Activated T-helper 2 cell treated with anti-CD3 and anti-CD28 coated beads, Interferon-gamma antibody, Interleukin-2, Interleukin-4, amounts not matched to agents 10 μg/mL and 5 μg/mL and 100 μg/mL, durations not matched to agents 14 hours and 24 hours and 36 hours (primary cell): ENCODE measurements at regions not wholly inside any gene's neighbourhood (a gene's known extent, or its start where the extent isn't known, plus 50 kb on each side); places are given as distances from the start of the nearest gene placed in this dataset.
A peak's percentile ranks its signal among the peaks of the same experiment; 100 is the strongest.
"Not testable (repeated sequence)": the region's sequence is repeated elsewhere in the genome, so short reads cannot be mapped to it uniquely, and the experiment has no call there.

Source experiments
- DNase-seq: peaks from one replicate; pipeline ENCODE4 v3.0.0; 2021; ENCODE audit warnings: low spot score
- H3K27ac Mint-ChIP-seq: one replicate; pipeline ENCODE4 v1.8.0; 2021; ENCODE audit warnings: mixed read lengths
- H3K27me3 Mint-ChIP-seq: one replicate; pipeline ENCODE4 v1.8.0; 2021; ENCODE audit warnings: low read depth, mixed read lengths
- H3K36me3 Mint-ChIP-seq: one replicate; pipeline ENCODE4 v1.8.0; 2021; ENCODE audit warnings: low read depth, mixed read lengths
- H3K4me1 Mint-ChIP-seq: one replicate; pipeline ENCODE4 v1.8.0; 2021; ENCODE audit warnings: low read depth, mixed read lengths
- H3K4me3 Mint-ChIP-seq: one replicate; pipeline ENCODE4 v1.8.0; 2021; ENCODE audit warnings: low read depth, mild to moderate bottlenecking, moderate library complexity, mixed read lengths
- H3K9me3 Mint-ChIP-seq: one replicate; pipeline ENCODE4 v1.8.0; 2021; ENCODE audit warnings: mixed read lengths
- intact Hi-C: fragments of 100-400 bp; cut with micrococcal nuclease; formaldehyde crosslinking; loops from one replicate; pipeline ENCODE4 v1.15.1; 2023

- H3K4me3 Mint-ChIP-seq, result no peak overlapping the region
- DNase-seq, result no peak
- no peak overlapping the region for H3K27ac Mint-ChIP-seq
- H3K4me1 Mint-ChIP-seq, result no peaks in the 10 kb centered on the region
- H3K36me3 Mint-ChIP-seq, result no peaks in the 10 kb centered on the region
- no peaks in the 10 kb centered on the region for H3K27me3 Mint-ChIP-seq
- H3K9me3 Mint-ChIP-seq, result no peaks in the 10 kb centered on the region
- intact Hi-C loops, result no loop called here
These were observed 525.5 kb upstream of the AMELY start for GRCh38 chrY:7437086-7437485.

- H3K36me3 Mint-ChIP-seq, result no peaks in the 10 kb centered on the region
- no peak for DNase-seq
- no peak overlapping the region for H3K27ac Mint-ChIP-seq
- no peaks in the 10 kb centered on the region for H3K9me3 Mint-ChIP-seq
- H3K4me1 Mint-ChIP-seq, result no peaks in the 10 kb centered on the region
- H3K27me3 Mint-ChIP-seq, result no peaks in the 10 kb centered on the region
- H3K4me3 Mint-ChIP-seq, result no peak overlapping the region
- intact Hi-C loops, result no loop called here
These were observed 522.6 kb upstream of the AMELY start for GRCh38 chrY:7433817-7434809.

DNA sequence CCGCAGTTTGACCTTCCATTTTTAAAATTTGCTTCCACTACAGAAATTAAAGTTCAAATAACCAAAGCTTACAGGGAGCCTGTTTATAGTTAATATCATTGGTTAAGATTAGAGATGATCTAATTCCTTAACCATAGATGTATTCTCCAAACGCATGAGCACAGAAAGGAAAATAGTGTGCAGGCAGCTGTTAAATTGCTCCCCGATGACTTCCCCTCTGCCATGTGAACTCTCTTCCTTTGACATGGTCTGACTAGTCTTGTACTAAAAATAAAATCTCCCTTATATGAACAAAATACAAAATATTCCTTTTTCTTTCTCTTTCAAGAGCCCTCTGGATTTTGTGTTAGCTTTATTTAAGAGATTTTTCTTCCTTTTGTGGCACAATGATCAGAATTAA is 507.6 kb upstream of the AMELY start:
- H3K9me3 Mint-ChIP-seq, result no peaks in the 10 kb centered on the region
- H3K36me3 Mint-ChIP-seq, result no peaks in the 10 kb centered on the region
- no peaks in the 10 kb centered on the region for H3K4me1 Mint-ChIP-seq
- intact Hi-C loops, result no loop called here
- no peak for DNase-seq
- H3K4me3 Mint-ChIP-seq, result no peak overlapping the region
- H3K27me3 Mint-ChIP-seq, result no peaks in the 10 kb centered on the region
- no peak overlapping the region for H3K27ac Mint-ChIP-seq

DNA sequence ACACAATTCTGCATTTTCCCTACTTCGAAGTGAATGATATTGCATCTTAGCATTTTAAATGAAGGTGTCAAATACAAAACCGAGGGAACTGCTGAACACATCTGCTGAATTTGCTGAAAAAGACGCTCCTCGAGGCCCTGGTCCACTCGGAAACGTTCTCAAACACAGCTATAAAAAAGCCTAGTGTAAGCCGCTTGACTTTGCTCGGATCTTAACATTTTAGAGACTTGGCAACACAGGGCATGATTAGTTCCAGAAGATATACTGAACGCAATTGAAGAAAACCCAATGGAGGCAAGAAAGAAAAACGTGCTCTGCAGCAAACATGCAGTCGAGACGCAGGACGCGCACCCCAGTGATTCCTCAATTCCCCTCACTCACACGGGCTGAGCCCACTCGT is 506.4 kb upstream of the AMELY start:
- Mint-ChIP-seq H3K36me3 (no peaks in the 10 kb centered on the region), H3K4me3 (no peak overlapping the region), H3K4me1 (no peaks in the 10 kb centered on the region), H3K27ac (no peak overlapping the region), H3K27me3 (no peaks in the 10 kb centered on the region), H3K9me3 (no peaks in the 10 kb centered on the region)
- intact Hi-C loops, result no loop called here
- no peak for DNase-seq

DNA sequence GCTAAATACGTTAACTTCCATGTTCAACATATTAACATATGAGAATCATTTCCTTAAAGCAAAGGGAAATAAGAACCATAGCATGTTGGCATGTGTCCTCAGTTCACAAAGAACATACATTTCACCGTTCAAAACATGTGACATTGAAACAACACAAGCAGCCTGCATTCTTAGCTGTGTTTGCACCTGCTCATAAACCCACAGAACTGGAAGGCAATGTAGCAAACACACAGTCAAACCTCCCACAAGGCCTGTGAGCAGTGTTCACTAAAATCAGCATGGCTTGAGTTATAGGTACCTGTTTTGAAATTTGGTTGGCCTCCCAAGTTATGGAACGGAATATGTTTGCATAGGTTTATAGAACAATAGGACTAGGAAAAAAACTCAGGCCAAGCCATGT is 504.9 kb upstream of the AMELY start:
- intact Hi-C loops, result no loop called here
- no peaks in the 10 kb centered on the region for H3K9me3 Mint-ChIP-seq
- no peaks in the 10 kb centered on the region for H3K4me1 Mint-ChIP-seq
- no peak overlapping the region for H3K4me3 Mint-ChIP-seq
- no peak overlapping the region for H3K27ac Mint-ChIP-seq
- H3K27me3 Mint-ChIP-seq, result no peaks in the 10 kb centered on the region
- H3K36me3 Mint-ChIP-seq, result no peaks in the 10 kb centered on the region
- no peak for DNase-seq

DNA sequence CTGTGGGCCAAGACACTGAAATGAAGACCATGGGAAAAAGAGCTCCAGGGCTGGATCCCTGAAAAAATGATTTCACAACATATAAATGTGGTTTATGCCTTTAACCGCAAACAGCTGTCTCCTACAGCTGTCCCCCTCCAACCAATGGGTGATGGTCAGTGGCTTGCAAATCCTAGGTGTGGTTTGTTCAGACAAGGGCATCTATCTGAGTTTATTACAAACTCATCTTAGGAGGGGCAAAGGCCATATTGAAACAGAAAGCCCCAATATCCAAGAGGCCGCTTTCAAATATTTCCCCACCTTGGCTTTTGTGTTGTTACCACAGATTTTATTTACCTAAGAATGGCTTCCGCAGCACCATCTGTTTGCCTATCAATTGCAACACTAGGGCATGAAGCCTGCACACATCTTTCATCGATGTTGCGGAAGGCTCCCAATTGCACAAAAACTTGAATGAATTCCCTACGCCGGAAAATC is 503.6 kb upstream of the AMELY start:
- no peaks in the 10 kb centered on the region for H3K36me3 Mint-ChIP-seq
- no peaks in the 10 kb centered on the region for H3K4me1 Mint-ChIP-seq
- DNase-seq, result no peak
- H3K4me3 Mint-ChIP-seq, result no peak overlapping the region
- intact Hi-C loops, result no loop called here
- H3K9me3 Mint-ChIP-seq, result no peaks in the 10 kb centered on the region
- no peaks in the 10 kb centered on the region for H3K27me3 Mint-ChIP-seq
- H3K27ac Mint-ChIP-seq, result no peak overlapping the region

DNA sequence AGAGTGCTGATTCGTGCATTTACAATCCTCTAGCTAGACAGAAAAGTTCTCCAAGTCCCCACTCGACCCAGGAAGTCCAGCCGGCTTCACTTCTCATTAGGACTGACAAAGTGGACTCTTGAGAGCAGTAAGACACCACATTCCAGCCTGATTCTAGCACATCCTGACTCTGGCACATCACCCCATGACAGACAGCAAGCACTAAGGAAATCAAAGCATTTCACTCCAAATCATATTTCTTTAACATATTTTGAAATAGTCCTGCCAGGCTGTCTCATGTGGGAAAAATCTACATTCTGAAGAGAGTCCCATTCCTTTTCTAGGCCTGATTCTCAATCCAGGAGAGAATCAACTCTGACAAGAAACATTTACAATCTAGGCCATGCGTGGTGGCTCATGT is 478.5 kb upstream of the AMELY start:
- intact Hi-C loops, result no loop called here
- Mint-ChIP-seq H3K27me3 (no peaks in the 10 kb centered on the region), H3K36me3 (peaks cover 50% of the 10 kb centered on the region), H3K4me1 (no peaks in the 10 kb centered on the region), H3K4me3 (no peak overlapping the region), H3K27ac (no peak overlapping the region), H3K9me3 (peaks cover 38% of the 10 kb centered on the region)
- no peak for DNase-seq

DNA sequence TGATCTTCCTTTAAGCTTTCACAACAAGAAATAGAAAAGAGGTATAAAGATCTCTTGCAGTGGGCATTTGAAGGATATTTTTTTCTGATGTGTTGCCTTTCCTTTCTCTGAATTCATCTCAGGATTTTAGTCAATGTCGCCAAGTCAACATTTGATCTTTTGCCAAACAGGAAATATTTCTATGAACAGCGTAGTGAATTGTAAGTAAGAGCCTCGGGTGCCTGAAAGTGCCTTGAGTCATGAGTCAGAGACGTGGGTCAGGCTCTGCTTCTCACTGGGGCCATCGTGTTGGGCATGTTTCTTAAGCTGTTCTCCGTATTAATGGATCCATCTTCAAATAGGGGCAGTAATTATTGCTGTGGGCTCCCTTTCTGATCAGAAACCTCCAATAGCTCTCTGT is 471.4 kb upstream of the AMELY start:
- Mint-ChIP-seq H3K27ac (peak overlapping the region; percentile 17), H3K9me3 (no peaks in the 10 kb centered on the region), H3K4me1 (peaks cover 2% of the 10 kb centered on the region), H3K36me3 (peaks cover 62% of the 10 kb centered on the region), H3K4me3 (no peak overlapping the region), H3K27me3 (no peaks in the 10 kb centered on the region)
- intact Hi-C loops, result loop anchor here (5.0 kb wide), 1 partner anchor 84 kb away; no protein-coding TSS in a partner anchor
- DNase-seq, result no peak

DNA sequence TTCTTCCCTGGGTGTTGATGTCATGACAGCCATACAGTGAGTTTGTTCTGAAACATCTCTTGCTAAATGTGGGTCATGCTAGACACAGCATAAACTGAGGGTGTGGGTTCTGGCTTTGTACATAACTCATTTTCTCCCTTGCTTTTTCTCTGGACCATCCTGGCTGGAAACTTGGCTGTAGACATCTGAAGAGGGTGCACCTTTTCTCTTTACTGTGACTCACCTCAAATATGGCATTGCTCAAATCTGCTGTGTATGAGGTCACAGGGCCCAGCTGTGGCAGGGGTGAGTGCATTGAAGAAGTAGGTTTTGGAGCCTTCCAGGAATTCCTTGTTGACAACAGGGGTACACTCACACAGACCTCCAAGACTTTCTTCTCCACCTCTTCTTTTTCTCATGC is 465.5 kb upstream of the AMELY start:
- no peaks in the 10 kb centered on the region for H3K27me3 Mint-ChIP-seq
- no peak overlapping the region for H3K27ac Mint-ChIP-seq
- H3K9me3 Mint-ChIP-seq, result no peaks in the 10 kb centered on the region
- intact Hi-C loops, result no loop called here
- H3K4me3 Mint-ChIP-seq, result no peak overlapping the region
- no peak for DNase-seq
- H3K36me3 Mint-ChIP-seq, result peaks cover 66% of the 10 kb centered on the region
- no peaks in the 10 kb centered on the region for H3K4me1 Mint-ChIP-seq

DNA sequence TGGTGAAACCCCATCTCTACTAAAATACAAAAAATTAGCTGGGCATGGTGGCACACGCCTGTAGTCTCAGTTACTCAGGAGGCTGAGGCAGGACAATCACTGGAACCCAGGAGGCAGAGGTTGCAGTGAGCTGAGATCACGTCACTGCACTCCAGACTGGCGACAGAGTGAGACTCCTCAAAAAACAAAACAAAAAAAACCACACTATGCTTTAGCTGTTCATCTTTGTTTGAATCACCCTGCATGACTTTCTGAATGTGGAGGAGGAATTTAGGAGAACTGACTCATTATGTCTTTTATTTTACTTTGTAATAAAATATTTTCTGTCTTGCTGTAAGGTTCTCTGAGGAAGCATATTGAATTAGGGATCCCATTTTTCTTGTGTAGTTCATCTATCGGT is 462.9 kb upstream of the AMELY start:
- intact Hi-C loops, DNase-seq, H3K4me3 Mint-ChIP-seq, H3K4me1 Mint-ChIP-seq, H3K9me3 Mint-ChIP-seq, H3K27me3 Mint-ChIP-seq, H3K27ac Mint-ChIP-seq: not testable (repeated sequence)
- H3K36me3 Mint-ChIP-seq, result peaks cover 63% of the 10 kb centered on the region

GRCh38 chrY:7371953-7372352 is 460.4 kb upstream of the AMELY start:
- not testable (repeated sequence) for H3K27ac Mint-ChIP-seq, H3K9me3 Mint-ChIP-seq
- peaks cover 55% of the 10 kb centered on the region for H3K36me3 Mint-ChIP-seq

GRCh38 chrY:7371026-7371425 is 459.5 kb upstream of the AMELY start:
- intact Hi-C loops, H3K27ac Mint-ChIP-seq, H3K4me1 Mint-ChIP-seq, H3K4me3 Mint-ChIP-seq, H3K9me3 Mint-ChIP-seq, DNase-seq, H3K27me3 Mint-ChIP-seq: not testable (repeated sequence)
- peaks cover 47% of the 10 kb centered on the region for H3K36me3 Mint-ChIP-seq

More at GRCh38 chrY:7371953-7372352, 460.4 kb upstream of the AMELY start:
- H3K4me3 Mint-ChIP-seq, intact Hi-C loops, H3K27me3 Mint-ChIP-seq, H3K4me1 Mint-ChIP-seq, DNase-seq: not testable (repeated sequence)

- Mint-ChIP-seq H3K27ac (no peak overlapping the region), H3K4me1 (peaks cover 4% of the 10 kb centered on the region), H3K9me3 (no peaks in the 10 kb centered on the region), H3K36me3 (peaks cover 75% of the 10 kb centered on the region), H3K4me3 (no peak overlapping the region), H3K27me3 (no peaks in the 10 kb centered on the region)
- DNase-seq, result no peak
- intact Hi-C loops, result no loop called here
These were observed 448.0 kb upstream of the AMELY start for GRCh38 chrY:7359520-7359919.
